Transverse colon (tissue), 4 donors: ENCODE measurements at regions not wholly inside any gene's neighbourhood (a gene's known extent, or its start where the extent isn't known, plus 50 kb on each side); places are given as distances from the start of the nearest gene placed in this dataset.
A peak's percentile ranks its signal among the peaks of the same experiment; 100 is the strongest.

ENCODE experiments used
- DNase-seq: peaks from one replicate; pipeline ENCODE4 v3.0.0-alpha.2; 2019
- H3K27ac ChIP-seq, 4 donors: fragments of 200-600 bp; sonication (generic); 2 replicates each; pipeline ENCODE4 v1.5.1; 2016 to 2018; ENCODE audit warnings: inconsistent platforms in 4 of 4
- H3K27me3 ChIP-seq: fragments of 200-600 bp; sonication (generic); 2 replicates; pipeline ENCODE4 v1.5.1; 2017; ENCODE audit warnings: inconsistent platforms
- H3K36me3 ChIP-seq, 4 donors: fragments of 200-600 bp; sonication (generic); 2 replicates each; pipeline ENCODE4 v1.5.1; 2017 to 2019; ENCODE audit warnings: inconsistent platforms in 4 of 4
- H3K4me1 ChIP-seq, 4 donors: fragments of 200-600 bp; sonication (generic); 2 replicates each; pipeline ENCODE4 v1.5.1; 2017 to 2020; ENCODE audit warnings: inconsistent platforms in 4 of 4
- H3K4me3 ChIP-seq, 4 donors: fragments of 200-600 bp; sonication (generic); 1 replicate in 1 of 4; 2 replicates in 3 of 4; pipeline versions ENCODE4 v1.5.1 to v1.6.1; 2017 to 2019; ENCODE audit warnings: inconsistent platforms in 4 of 4
- H3K9me3 ChIP-seq, 2 donors: fragments of 200-600 bp; sonication (generic); 2 replicates each; pipeline ENCODE4 v1.5.1; 2017 to 2019; ENCODE audit warnings: inconsistent platforms in 2 of 2
- CTCF ChIP-seq, 5 experiments: fragments of 200-600 bp in 3 of 5; fragments of 450-650 bp in 2 of 5; sonication (generic) in 3 of 5; IDR thresholded peaks; 1 replicate in 2 of 5; 2 replicates in 3 of 5; pipeline ENCODE4 v1.5.1; 2016 to 2017; ENCODE audit warnings: antibody characterized with exemption in 5 of 5, inconsistent platforms in 3 of 5, mild to moderate bottlenecking in 2 of 5, moderate library complexity in 1 of 5
- EP300 ChIP-seq: sonication (generic); formaldehyde crosslinking; IDR thresholded peaks from one replicate; pipeline ENCODE4 v1.6.1; 2017; ENCODE audit warnings: antibody characterized with exemption, low read depth
- POLR2A ChIP-seq: fragments of 450-650 bp; IDR thresholded peaks from one replicate; pipeline ENCODE4 v1.6.1; 2016; ENCODE audit warnings: antibody characterized with exemption, mild to moderate bottlenecking, moderate library complexity
- POLR2AphosphoS5 ChIP-seq, 3 donors: sonication (generic); formaldehyde crosslinking; IDR thresholded peaks; one replicate each; pipeline ENCODE4 v1.6.1; 2016; ENCODE audit warnings: antibody characterized with exemption in 3 of 3
- WGBS, 2 donors: methylation state at CpG; one replicate each; pipeline ENCODE4 v1.1.5; 2018; ENCODE audit warnings: low coverage in 1 of 2; 5-methylcytosine and 5-hydroxymethylcytosine counted together
- in situ Hi-C, 4 donors: fragments of 200-750 bp; cut with MboI; loops; one replicate each; pipeline versions ENCODE4 v1.15.0 to v1.15.1; 2017; ENCODE audit warnings: low sequenced_read_pairs in 3 of 4, low pct_ligation_motif_present in 1 of 4, low pct_unique_long_range_greater_than_20kb in 1 of 4
- intact Hi-C: fragments of 100-400 bp; cut with DNase I; formaldehyde crosslinking; loops from one replicate; pipeline ENCODE4 v1.15.1; 2023; ENCODE audit warnings: low total_unique reads

- in situ Hi-C loops: no loop called here
- no peak overlapping the region for H3K4me3 ChIP-seq
- 63 to 85% methylated on average over 4 to 5 of the region's 5 CpGs for WGBS, 2 donors
- intact Hi-C loops: no loop called here
- no peaks in the 10 kb centered on the region for H3K27me3 ChIP-seq
- H3K27ac ChIP-seq: peak overlapping the region in 2 of 4 donors; percentile 7 to 24
- H3K36me3 ChIP-seq: no peaks in the 10 kb centered on the region
- H3K9me3 ChIP-seq: no peaks in the 10 kb centered on the region
- DNase-seq: no peak
- peaks cover 0 to 7% (median 0%) of the 10 kb centered on the region in 4 donors for H3K4me1 ChIP-seq
- TF ChIP-seq EP300 (no peak), POLR2A (no peak), POLR2AphosphoS5 (IDR thresholded peaks at IDR 0.05) (no peak), CTCF (IDR thresholded peaks at IDR 0.05) (no peak)
Measured at GRCh38 chr6:168989421-168989820, 264.2 kb downstream of the THBS2 start.

GRCh38 chr6:168988801-168989200, 264.8 kb downstream of the THBS2 start:
- no peak for DNase-seq
- intact Hi-C loops (no loop called here), in situ Hi-C loops (no loop called here)
- no peak for TF ChIP-seq CTCF (IDR thresholded peaks at IDR 0.05)
- TF ChIP-seq POLR2A: no peak
- no peak for TF ChIP-seq EP300
- TF ChIP-seq POLR2AphosphoS5 (IDR thresholded peaks at IDR 0.05): no peak
- Histone ChIP-seq H3K9me3 (no peaks in the 10 kb centered on the region), H3K27me3 (no peaks in the 10 kb centered on the region), H3K4me3 (no peak overlapping the region), H3K36me3 (no peaks in the 10 kb centered on the region), H3K27ac (peak overlapping the region in 2 of 4 donors; percentile 22 to 24), H3K4me1 (peaks cover 0 to 7% (median 0%) of the 10 kb centered on the region in 4 donors)
- whole genome bisulfite sequencing, 2 donors: 41 to 56% methylated on average over 2 of the region's 2 CpGs

GRCh38 chr6:168988280-168988679, 265.4 kb downstream of the THBS2 start:
- DNase-seq: no peak
- Histone ChIP-seq H3K27me3 (no peaks in the 10 kb centered on the region), H3K4me3 (no peak overlapping the region), H3K4me1 (peaks cover 0 to 7% (median 0%) of the 10 kb centered on the region in 4 donors), H3K36me3 (no peaks in the 10 kb centered on the region), H3K27ac (peak overlapping the region in 1 of 4 donors; percentile 22), H3K9me3 (no peaks in the 10 kb centered on the region)
- 70 to 100% methylated on average over 1 to 6 of the region's 6 CpGs for WGBS, 2 donors
- in situ Hi-C loops (no loop called here), intact Hi-C loops (no loop called here)
- no peak for TF ChIP-seq POLR2A
- no peak for TF ChIP-seq POLR2AphosphoS5 (IDR thresholded peaks at IDR 0.05)
- no peak for TF ChIP-seq EP300
- no peak for TF ChIP-seq CTCF (IDR thresholded peaks at IDR 0.05)

- H3K9me3 ChIP-seq: no peaks in the 10 kb centered on the region
- H3K27me3 ChIP-seq: no peaks in the 10 kb centered on the region
- no peaks in the 10 kb centered on the region for H3K36me3 ChIP-seq
- TF ChIP-seq EP300: no peak
- no peak for DNase-seq
- intact Hi-C loops: no loop called here
- H3K4me1 ChIP-seq: peaks cover 0 to 7% (median 0%) of the 10 kb centered on the region in 4 donors
- no peak overlapping the region for H3K27ac ChIP-seq
- no peak overlapping the region for H3K4me3 ChIP-seq
- in situ Hi-C loops: no loop called here
- WGBS, 2 donors: 72 to 79% methylated on average over 3 to 4 of the region's 4 CpGs
Measured at GRCh38 chr6:168985705-168986104, 267.9 kb downstream of the THBS2 start.

GRCh38 chr6:168983925-168984324, 269.7 kb downstream of the THBS2 start:
- Histone ChIP-seq H3K36me3 (no peaks in the 10 kb centered on the region), H3K4me1 (peaks cover 0 to 3% (median 0%) of the 10 kb centered on the region in 4 donors), H3K27me3 (no peaks in the 10 kb centered on the region), H3K4me3 (no peak overlapping the region), H3K9me3 (no peaks in the 10 kb centered on the region), H3K27ac (no peak overlapping the region)
- 51 to 53% methylated on average over 4 of the region's 4 CpGs for WGBS, 2 donors
- in situ Hi-C loops (no loop called here), intact Hi-C loops (no loop called here)
- no peak for TF ChIP-seq CTCF (IDR thresholded peaks at IDR 0.05)
- TF ChIP-seq POLR2A: no peak
- no peak for TF ChIP-seq POLR2AphosphoS5 (IDR thresholded peaks at IDR 0.05)
- TF ChIP-seq EP300: no peak
- no peak for DNase-seq
